ENCODE measurements at regions not wholly inside any gene's neighbourhood (a gene's known extent, or its start where the extent isn't known, plus 50 kb on each side); places are given as distances from the start of the nearest gene placed in this dataset.

DNA sequence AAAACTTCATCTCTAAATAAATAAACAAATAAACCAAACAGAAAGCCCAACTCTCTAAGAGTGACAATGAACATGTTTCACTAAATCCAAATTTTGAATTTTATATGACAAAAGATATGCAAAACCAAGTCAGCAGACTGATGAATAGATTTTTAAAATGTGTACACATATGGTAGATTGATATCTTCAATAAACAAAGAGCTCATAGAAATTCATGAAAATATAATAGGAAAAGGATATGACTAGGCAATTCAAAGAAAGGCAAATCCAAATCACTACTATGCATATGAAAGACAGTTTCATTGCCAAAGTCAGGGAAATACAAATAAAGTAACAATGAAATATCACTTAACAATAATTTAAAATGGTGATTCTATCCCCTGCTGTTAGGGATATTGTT is 63.7 kb upstream of the NBEA start:
- no peak for DNase-seq (ENCODE audit: low read depth)
- TF ChIP-seq, protein P1, sequence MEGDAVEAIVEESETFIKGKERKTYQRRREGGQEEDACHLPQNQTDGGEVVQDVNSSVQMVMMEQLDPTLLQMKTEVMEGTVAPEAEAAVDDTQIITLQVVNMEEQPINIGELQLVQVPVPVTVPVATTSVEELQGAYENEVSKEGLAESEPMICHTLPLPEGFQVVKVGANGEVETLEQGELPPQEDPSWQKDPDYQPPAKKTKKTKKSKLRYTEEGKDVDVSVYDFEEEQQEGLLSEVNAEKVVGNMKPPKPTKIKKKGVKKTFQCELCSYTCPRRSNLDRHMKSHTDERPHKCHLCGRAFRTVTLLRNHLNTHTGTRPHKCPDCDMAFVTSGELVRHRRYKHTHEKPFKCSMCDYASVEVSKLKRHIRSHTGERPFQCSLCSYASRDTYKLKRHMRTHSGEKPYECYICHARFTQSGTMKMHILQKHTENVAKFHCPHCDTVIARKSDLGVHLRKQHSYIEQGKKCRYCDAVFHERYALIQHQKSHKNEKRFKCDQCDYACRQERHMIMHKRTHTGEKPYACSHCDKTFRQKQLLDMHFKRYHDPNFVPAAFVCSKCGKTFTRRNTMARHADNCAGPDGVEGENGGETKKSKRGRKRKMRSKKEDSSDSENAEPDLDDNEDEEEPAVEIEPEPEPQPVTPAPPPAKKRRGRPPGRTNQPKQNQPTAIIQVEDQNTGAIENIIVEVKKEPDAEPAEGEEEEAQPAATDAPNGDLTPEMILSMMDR (conservative IDR thresholded peaks at IDR 0.05; ENCODE audit: control insufficient read depth, insufficient read depth, low read depth, low read length): no peak
- no peak overlapping the region for H3K4me3 ChIP-seq (ENCODE audit: control insufficient read depth, low read depth, low read length)

DNA sequence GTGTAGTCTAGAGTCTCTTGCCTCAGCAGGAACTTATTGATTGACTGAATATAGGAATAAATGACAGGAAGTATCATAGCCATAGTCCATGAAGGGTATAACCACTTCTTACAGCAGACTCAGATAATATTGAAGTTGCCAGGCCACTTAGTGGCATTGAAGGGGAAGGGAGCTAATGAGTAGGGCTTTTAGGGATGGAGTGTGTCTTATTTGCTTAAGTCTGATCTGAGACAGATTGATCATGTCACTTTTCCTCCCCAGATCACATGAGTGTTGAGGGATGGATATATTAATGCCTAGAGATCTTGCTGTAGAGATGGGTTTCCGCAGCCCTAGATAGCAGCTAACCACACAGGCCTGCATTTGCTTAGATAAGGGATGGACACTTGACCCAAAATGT is 62.2 kb upstream of the NBEA start:
- no peak overlapping the region for H3K4me3 ChIP-seq (ENCODE audit: control insufficient read depth, low read depth, low read length)
- TF ChIP-seq, protein P1 (conservative IDR thresholded peaks at IDR 0.05; ENCODE audit: control insufficient read depth, insufficient read depth, low read depth, low read length): no peak
- DNase-seq (ENCODE audit: low read depth): no peak

DNA sequence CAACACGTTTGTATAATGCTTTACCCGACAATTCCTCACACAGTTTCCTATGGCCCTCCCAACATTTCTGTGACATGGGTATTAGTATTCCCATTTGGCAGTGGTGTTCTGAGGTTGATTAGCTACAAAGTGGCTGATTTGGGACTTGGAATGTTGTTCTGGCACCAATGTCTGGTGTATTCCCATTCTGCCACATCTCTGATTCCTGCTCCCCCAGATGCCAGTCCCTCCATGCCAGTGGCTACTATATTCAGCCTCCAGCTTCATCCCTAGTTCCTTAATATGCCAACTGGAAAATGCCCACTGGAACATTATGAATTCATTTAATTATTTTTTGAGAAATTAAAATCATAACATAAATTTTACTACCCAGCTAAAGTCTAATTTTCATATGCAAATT is 60.6 kb upstream of the NBEA start:
- no peak overlapping the region for H3K4me3 ChIP-seq (ENCODE audit: control insufficient read depth, low read depth, low read length)
- TF ChIP-seq, protein P1 (conservative IDR thresholded peaks at IDR 0.05; ENCODE audit: control insufficient read depth, insufficient read depth, low read depth, low read length): no peak
- no peak for DNase-seq (ENCODE audit: low read depth)

DNA sequence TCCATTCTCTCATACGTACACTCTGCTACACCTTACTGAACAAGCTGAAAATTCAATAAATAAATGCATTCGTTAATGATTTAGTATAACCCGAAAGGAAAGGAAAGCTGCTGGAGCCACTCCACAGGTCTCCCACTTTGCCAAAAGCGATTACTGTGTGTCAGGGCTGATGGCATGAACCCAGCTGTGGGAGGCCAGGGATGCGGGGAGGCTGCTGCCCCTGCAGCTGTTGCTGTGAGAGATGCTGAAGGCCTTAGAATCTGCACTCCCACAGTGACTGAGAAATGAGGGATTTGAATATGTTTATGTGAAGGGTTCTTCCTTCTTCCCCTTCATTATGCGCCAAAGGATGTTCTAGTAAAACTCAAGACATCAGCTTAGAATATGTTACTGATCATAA is 58.7 kb upstream of the NBEA start:
- TF ChIP-seq, protein P1 (conservative IDR thresholded peaks at IDR 0.05; ENCODE audit: control insufficient read depth, insufficient read depth, low read depth, low read length): no peak
- H3K4me3 ChIP-seq (ENCODE audit: control insufficient read depth, low read depth, low read length): no peak overlapping the region
- no peak for DNase-seq (ENCODE audit: low read depth)

DNA sequence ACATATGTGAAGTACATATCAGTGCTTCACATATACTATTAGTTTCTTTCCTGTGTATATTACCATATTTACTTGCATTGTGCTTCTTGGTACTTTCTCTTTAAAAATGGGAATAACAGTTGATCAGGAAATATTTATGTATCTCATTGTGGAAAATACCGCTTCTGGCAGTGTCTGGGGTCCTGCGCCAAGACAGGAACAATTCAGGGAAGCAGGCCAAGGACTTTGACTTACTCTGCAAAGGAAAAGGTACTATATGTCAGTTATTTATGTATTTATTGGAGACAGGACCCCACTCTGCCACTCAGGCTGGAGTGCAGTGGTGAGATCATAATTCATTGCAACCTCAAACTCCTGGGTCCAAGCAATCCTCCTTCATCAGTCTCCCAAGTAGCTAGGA is 57.7 kb upstream of the NBEA start:
- H3K4me3 ChIP-seq (ENCODE audit: control insufficient read depth, low read depth, low read length): no peak overlapping the region
- no peak for DNase-seq (ENCODE audit: low read depth)
- TF ChIP-seq, protein P1 (conservative IDR thresholded peaks at IDR 0.05; ENCODE audit: control insufficient read depth, insufficient read depth, low read depth, low read length): no peak

DNA sequence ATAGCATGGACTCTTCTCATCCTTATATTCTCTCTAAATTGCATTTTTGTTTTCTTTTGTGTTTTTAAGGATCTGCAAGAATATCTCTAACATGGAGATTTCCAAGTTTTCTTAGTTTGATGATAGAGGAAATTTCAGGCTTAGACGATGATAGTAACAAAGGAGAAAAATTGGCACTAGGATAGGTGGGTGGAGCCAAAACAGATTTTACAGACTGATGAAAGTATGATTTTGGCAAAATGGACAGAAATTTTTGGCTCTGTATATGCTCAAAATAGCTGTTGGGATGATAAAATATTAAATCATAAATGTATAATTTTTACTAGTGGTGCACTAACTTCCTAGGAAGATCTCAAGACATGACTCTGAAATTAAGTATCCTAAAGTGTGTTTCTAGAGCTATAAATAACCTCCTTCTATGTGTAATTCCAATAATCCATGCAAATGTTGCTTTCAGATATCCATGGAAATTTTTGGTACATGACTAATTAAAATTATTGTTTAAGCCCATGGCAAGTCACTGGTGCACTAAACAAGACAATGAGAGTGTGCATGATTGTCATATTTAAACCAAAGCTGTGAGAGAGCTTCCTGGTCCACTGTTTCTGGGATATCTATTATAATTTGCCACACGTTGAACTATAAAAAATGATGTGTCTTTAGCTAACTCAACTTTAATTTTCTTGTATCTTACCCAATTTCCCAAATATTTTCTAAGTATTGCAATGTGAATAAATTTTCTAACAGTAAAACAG is 55.8 kb upstream of the NBEA start:
- TF ChIP-seq, protein P1 (conservative IDR thresholded peaks at IDR 0.05; ENCODE audit: control insufficient read depth, insufficient read depth, low read depth, low read length): no peak
- H3K4me3 ChIP-seq (ENCODE audit: control insufficient read depth, low read depth, low read length): no peak overlapping the region
- DNase-seq (ENCODE audit: low read depth): no peak
